ENCODE measurements at regions not wholly inside any gene's neighbourhood (a gene's known extent, or its start where the extent isn't known, plus 50 kb on each side); places are given as distances from the start of the nearest gene placed in this dataset.

DNA sequence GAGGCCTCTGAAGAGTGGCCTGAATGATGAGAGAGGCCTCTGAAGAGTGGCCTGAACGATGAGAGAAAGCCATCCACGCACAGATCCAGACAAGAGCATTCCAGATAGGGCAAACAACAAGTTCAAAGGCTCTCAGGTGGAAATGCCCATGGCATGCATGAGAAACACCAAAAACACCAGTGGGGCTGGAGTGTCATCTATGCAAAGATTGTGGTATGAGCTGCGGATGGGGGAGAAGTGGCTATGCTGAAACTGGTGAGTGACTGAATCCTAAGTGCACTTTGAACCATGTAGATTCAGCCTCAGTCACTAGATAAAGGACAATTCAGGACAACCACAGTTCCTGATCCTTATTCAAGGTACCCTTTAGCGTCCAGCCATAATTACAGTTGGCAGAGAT is 79.4 kb upstream of the GZMB start:
- TF ChIP-seq, protein P1, sequence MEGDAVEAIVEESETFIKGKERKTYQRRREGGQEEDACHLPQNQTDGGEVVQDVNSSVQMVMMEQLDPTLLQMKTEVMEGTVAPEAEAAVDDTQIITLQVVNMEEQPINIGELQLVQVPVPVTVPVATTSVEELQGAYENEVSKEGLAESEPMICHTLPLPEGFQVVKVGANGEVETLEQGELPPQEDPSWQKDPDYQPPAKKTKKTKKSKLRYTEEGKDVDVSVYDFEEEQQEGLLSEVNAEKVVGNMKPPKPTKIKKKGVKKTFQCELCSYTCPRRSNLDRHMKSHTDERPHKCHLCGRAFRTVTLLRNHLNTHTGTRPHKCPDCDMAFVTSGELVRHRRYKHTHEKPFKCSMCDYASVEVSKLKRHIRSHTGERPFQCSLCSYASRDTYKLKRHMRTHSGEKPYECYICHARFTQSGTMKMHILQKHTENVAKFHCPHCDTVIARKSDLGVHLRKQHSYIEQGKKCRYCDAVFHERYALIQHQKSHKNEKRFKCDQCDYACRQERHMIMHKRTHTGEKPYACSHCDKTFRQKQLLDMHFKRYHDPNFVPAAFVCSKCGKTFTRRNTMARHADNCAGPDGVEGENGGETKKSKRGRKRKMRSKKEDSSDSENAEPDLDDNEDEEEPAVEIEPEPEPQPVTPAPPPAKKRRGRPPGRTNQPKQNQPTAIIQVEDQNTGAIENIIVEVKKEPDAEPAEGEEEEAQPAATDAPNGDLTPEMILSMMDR (IDR thresholded peaks at IDR 0.05): no peak
- TF ChIP-seq POLR2A (IDR thresholded peaks at IDR 0.05): no peak
- no peak for TF ChIP-seq POLR2AphosphoS5 (IDR thresholded peaks at IDR 0.05)
